Tibial nerve (tissue), 4 donors: ENCODE measurements at regions not wholly inside any gene's neighbourhood (a gene's known extent, or its start where the extent isn't known, plus 50 kb on each side); places are given as distances from the start of the nearest gene placed in this dataset.

Source experiments
- CTCF ChIP-seq, 5 experiments: fragments of 200-600 bp in 3 of 5; fragments of 450-650 bp in 2 of 5; sonication (generic) in 3 of 5; IDR thresholded peaks; one replicate each; pipeline ENCODE4 v1.5.1; 2016 to 2019; ENCODE audit warnings: antibody characterized with exemption in 5 of 5, mild to moderate bottlenecking in 3 of 5, moderate library complexity in 2 of 5
- EP300 ChIP-seq, 2 donors: sonication (generic); formaldehyde crosslinking; IDR thresholded peaks; one replicate each; pipeline ENCODE4 v1.6.1; 2017; ENCODE audit warnings: antibody characterized with exemption in 2 of 2, mild to moderate bottlenecking in 1 of 2
- POLR2A ChIP-seq, 2 donors: fragments of 450-650 bp; IDR thresholded peaks; one replicate each; pipeline ENCODE4 v1.6.1; 2017; ENCODE audit warnings: antibody characterized with exemption in 2 of 2, mild to moderate bottlenecking in 2 of 2, moderate library complexity in 2 of 2

- TF ChIP-seq CTCF (IDR thresholded peaks at IDR 0.05) (no peak), POLR2A (IDR thresholded peaks at IDR 0.05) (no peak), EP300 (IDR thresholded peaks at IDR 0.05) (no peak)
Observed at GRCh38 chr13:103953859-103954258, 887.6 kb upstream of the SLC10A2 start.
